Motor neuron (in vitro differentiated cells): ENCODE measurements at regions not wholly inside any gene's neighbourhood (a gene's known extent, or its start where the extent isn't known, plus 50 kb on each side); places are given as distances from the start of the nearest gene placed in this dataset.
A peak's percentile ranks its signal among the peaks of the same experiment; 100 is the strongest.

ENCODE experiments used
- ATAC-seq, 8 experiments: fragments of 200-7000 bp; cut with Tn5 transposase; replicated peaks in 6 of 8; 2 replicates each; pipeline ENCODE4 v1.8.0; 2021; ENCODE audit warnings: mild to moderate bottlenecking in 8 of 8, moderate library complexity in 8 of 8
- H3K27ac ChIP-seq, 2 donors: fragments of 250-450 bp; sonication (Bioruptor Pico); 2 replicates each; pipeline ENCODE4 v1.9.0; 2021; ENCODE audit warnings: antibody characterized with exemption in 2 of 2, mild to moderate bottlenecking in 2 of 2, moderate library complexity in 1 of 2
- H3K4me1 ChIP-seq, 2 donors: fragments of 250-450 bp; sonication (Bioruptor Pico); replicated peaks in 1 of 2; 2 replicates each; pipeline ENCODE4 v1.6.1; 2021; ENCODE audit warnings: antibody characterized with exemption in 2 of 2, mild to moderate bottlenecking in 2 of 2, moderate library complexity in 1 of 2
- H3K4me3 ChIP-seq, 5 donors: fragments of 250-450 bp; sonication (Bioruptor Pico); 2 replicates each; pipeline ENCODE4 v1.9.0; 2021; ENCODE audit warnings: antibody characterized with exemption in 5 of 5, mild to moderate bottlenecking in 5 of 5, moderate library complexity in 4 of 5
- WGBS, 10 experiments: fragments of 450-650 bp; shearing (Covaris generic); methylation state at CpG; one replicate each; pipeline ENCODE4 v1.0.0; 2022; 5-methylcytosine and 5-hydroxymethylcytosine counted together
- in situ Hi-C, 9 experiments: fragments of 400-800 bp; cut with MboI; loops; one replicate each; pipeline ENCODE4 v1.15.0; 2021; ENCODE audit warnings: low sequenced_read_pairs in 9 of 9, low pct_unique_long_range_greater_than_20kb in 2 of 9; ENCODE audit not compliant: unreplicated experiment in 9 of 9

DNA sequence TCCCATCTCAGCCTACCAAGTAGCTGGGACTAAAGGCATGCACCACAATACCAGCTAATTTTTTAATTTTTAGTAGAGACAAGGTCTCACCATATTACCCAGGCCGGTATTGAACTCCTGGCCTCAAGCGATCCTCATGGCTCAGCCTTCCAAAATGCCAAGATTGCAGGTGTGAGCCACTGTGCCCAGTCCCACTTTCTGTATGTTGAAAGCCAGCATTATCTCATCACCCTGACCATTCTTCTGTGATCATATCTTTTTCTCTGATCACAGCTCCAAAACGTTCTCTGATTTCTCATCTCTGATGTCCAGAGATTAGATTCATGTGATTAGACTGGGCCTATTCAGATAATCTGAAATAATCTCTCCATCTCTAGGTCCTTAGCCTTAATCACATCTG is 337.7 kb downstream of the TPBG start:
- Histone ChIP-seq H3K27ac (no peak overlapping the region), H3K4me1 (peaks cover 0 to 8% of the 10 kb centered on the region in 2 donors), H3K4me3 (no peak overlapping the region)
- WGBS, 10 experiments: 20 to 96% (median 60%) methylated on average over 1 to 3 of the region's 3 CpGs; no CpG with 5 or more reads in 5 of the 10 experiments
- no peak for ATAC-seq
- in situ Hi-C loops: loop anchor here in 1 of 9 experiments (25.0 kb wide), 1 partner anchor 439 kb away; no protein-coding TSS in a partner anchor

DNA sequence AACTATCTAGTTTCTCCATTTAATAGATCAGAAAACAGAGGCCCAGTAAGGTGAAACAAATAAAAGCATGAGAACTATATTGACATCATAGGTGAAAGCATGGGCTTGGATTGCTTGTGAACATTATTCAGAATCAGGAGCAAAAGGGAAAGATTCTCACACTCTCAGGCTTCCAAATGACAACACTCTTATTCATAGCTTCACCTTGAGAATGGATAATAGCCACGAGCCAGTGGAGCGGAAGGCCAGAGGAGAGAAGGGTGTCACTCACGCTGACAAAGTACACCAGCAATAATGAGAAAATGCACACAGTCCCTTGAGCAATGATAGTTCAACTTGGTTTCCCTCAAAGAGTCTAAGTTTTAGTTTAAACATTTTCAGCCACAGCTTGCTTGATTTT is 339.0 kb downstream of the TPBG start:
- in situ Hi-C loops: loop anchor here in 1 of 9 experiments (25.0 kb wide), 1 partner anchor 440 kb away; no protein-coding TSS in a partner anchor
- H3K4me1 ChIP-seq: peaks cover 0 to 8% of the 10 kb centered on the region in 2 donors
- no peak overlapping the region for H3K27ac ChIP-seq
- no peak overlapping the region for H3K4me3 ChIP-seq
- WGBS, 10 experiments: 24 to 93% (median 76%) methylated on average over 2 to 3 of the region's 3 CpGs; no CpG with 5 or more reads in 2 of the 10 experiments
- ATAC-seq: no peak

- no peak overlapping the region for H3K4me3 ChIP-seq
- WGBS, 10 experiments: 7 to 81% (median 33%) methylated on average over 1 to 4 of the region's 4 CpGs; no CpG with 5 or more reads in 2 of the 10 experiments
- ATAC-seq: peak in 5 of 8 experiments; percentile 41 to 70 (median 52)
- in situ Hi-C loops: loop anchor here in 1 of 9 experiments (25.0 kb wide), 1 partner anchor 441 kb away; no protein-coding TSS in a partner anchor
- no peak overlapping the region for H3K27ac ChIP-seq
- peaks cover 0 to 8% of the 10 kb centered on the region in 2 donors for H3K4me1 ChIP-seq
Measured at GRCh38 chr6:82703230-82703629, 339.6 kb downstream of the TPBG start.

DNA sequence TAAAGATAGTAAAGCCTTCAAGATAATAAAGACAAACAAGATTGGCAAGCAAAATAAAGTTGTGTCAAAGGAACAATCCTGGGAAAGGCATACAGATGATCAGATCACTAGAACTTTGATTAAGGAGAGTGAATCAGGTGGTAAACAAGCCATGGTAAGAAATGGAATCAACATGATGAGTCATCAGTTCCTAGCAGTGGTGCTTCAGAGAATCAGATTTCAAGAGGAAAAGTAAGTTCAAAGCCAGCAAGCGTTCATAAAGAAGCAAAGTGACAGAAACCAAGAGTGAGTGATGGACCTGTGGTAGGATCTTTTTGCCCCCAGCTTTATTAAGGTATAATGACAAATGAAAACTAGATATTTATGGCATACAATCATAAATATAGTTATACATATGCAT is 340.4 kb downstream of the TPBG start:
- Histone ChIP-seq H3K27ac (no peak overlapping the region), H3K4me1 (peaks cover 0 to 8% of the 10 kb centered on the region in 2 donors), H3K4me3 (no peak overlapping the region)
- in situ Hi-C loops: loop anchor here in 1 of 9 experiments (25.0 kb wide), 1 partner anchor 442 kb away; no protein-coding TSS in a partner anchor
- ATAC-seq: peak in 2 of 8 experiments; percentile 46 to 86
- WGBS, 10 experiments: 0 to 100% (median 56%) methylated on average over 1 of the region's 1 CpG; no CpG with 5 or more reads in 1 of the 10 experiments

GRCh38 chr6:82705579-82705978 is 342.0 kb downstream of the TPBG start:
- peaks cover 0 to 8% of the 10 kb centered on the region in 2 donors for H3K4me1 ChIP-seq
- in situ Hi-C loops: loop anchor here in 1 of 9 experiments (25.0 kb wide), 1 partner anchor 443 kb away; no protein-coding TSS in a partner anchor
- H3K4me3 ChIP-seq: no peak overlapping the region
- 0 to 96% (median 43%) methylated on average over 1 to 2 of the region's 3 CpGs; no CpG with 5 or more reads in 6 of the 10 experiments for WGBS, 10 experiments
- H3K27ac ChIP-seq: no peak overlapping the region
- ATAC-seq: no peak

GRCh38 chr6:82711105-82711827 is 347.6 kb downstream of the TPBG start:
- WGBS, 10 experiments: 6 to 95% (median 56%) methylated on average over 1 to 6 of the region's 7 CpGs
- in situ Hi-C loops: loop anchor here in 1 of 9 experiments (25.0 kb wide), 1 partner anchor 449 kb away; no protein-coding TSS in a partner anchor
- Histone ChIP-seq H3K27ac (no peak overlapping the region), H3K4me1 (peaks cover 0 to 6% of the 10 kb centered on the region in 2 donors), H3K4me3 (no peak overlapping the region)
- ATAC-seq: peak in 3 of 8 experiments; percentile 19 to 60 (median 45)

DNA sequence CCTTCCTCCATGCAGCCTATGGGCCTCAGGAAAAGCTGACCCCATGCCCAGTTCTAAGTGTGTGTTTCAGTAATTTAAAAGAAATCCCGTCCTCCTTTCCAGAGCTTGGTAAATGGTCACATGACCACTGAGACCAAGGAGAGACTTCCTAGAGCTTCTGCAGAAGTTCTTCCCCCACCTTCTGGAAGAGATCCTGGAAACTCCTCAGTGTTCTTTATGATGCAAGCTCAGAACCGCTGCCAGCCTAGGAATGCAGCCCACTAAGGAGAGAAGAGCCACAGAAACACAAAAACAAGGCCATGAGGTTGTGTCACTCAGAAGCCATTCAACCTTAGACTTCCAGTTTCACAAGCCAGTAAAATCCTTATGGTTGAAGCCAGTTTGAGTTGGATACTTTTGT is 348.4 kb downstream of the TPBG start:
- no peak overlapping the region for H3K27ac ChIP-seq
- ATAC-seq: no peak
- peaks cover 0 to 6% of the 10 kb centered on the region in 2 donors for H3K4me1 ChIP-seq
- WGBS, 10 experiments: 0 to 75% (median 58%) methylated on average over 1 to 2 of the region's 2 CpGs; no CpG with 5 or more reads in 1 of the 10 experiments
- no peak overlapping the region for H3K4me3 ChIP-seq
- in situ Hi-C loops: loop anchor here in 1 of 9 experiments (25.0 kb wide), 1 partner anchor 450 kb away; no protein-coding TSS in a partner anchor

DNA sequence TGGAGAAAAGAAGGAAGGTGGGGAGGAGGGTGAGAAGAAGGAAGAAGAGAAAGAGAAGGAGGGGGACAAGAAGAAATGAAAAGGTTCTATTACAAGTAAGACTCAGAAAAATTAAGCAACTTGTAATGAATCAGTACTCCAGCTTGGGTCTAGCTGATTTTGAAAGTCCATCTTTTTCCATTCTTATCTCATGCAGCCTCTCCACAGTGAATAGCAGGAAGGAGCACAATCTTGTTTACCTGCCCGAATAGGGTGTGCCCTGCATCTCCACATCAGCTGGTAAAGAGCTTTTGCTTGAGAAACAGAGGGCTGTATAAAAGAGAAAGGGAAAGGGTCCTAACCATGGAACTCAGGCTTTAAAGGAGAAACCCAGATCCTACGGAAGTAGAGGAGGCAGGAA is 348.8 kb downstream of the TPBG start:
- in situ Hi-C loops: loop anchor here in 1 of 9 experiments (25.0 kb wide), 1 partner anchor 450 kb away; no protein-coding TSS in a partner anchor
- Histone ChIP-seq H3K4me3 (no peak overlapping the region), H3K27ac (no peak overlapping the region), H3K4me1 (peaks cover 0 to 6% of the 10 kb centered on the region in 2 donors)
- no peak for ATAC-seq
- 29 to 100% (median 85%) methylated on average over 1 to 2 of the region's 2 CpGs; no CpG with 5 or more reads in 2 of the 10 experiments for WGBS, 10 experiments

DNA sequence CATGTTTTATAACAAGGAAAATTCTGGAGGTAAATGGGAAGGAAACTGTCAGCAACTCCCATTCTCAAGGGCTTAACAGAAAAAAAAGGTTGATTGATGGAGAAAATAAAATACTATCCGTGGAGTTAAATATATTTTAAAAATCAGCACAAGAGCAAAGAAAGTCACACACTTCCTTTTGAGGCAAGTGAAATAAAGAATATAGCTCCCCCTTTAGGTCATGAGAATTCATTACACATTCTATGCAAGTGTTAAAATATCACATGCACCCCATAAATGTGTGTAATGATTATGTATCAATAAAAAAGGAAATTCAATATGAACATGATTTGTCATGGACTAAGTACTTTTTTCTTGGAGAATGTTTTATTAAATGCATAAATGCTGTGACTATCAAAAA is 349.2 kb downstream of the TPBG start:
- H3K4me1 ChIP-seq: peaks cover 0 to 6% of the 10 kb centered on the region in 2 donors
- no peak overlapping the region for H3K4me3 ChIP-seq
- WGBS, 10 experiments: 0 to 100% (median 72%) methylated on average over 1 of the region's 1 CpG
- in situ Hi-C loops: loop anchor here in 1 of 9 experiments (25.0 kb wide), 1 partner anchor 451 kb away; no protein-coding TSS in a partner anchor
- H3K27ac ChIP-seq: no peak overlapping the region
- ATAC-seq: no peak

DNA sequence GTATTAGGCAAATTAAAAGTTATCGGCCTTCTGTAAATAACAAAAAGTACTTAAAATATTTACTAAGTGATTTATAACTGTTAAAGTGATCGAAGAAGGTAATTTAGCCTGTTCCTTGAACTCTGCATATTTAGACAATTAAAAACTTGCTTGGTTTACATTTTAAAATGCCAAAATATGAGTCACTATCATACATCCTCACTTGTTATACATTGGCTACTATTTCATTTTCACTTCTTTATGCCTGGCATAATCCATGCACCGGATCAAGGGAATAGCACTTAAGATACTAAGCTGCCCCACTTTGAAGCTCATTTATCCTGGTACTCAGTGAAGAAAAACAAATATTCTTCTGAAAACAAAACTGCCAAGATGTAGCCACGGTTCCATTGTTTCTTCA is 344.6 kb downstream of the UBE3D start:
- Histone ChIP-seq H3K4me1 (peaks cover 0 to 6% of the 10 kb centered on the region in 2 donors), H3K4me3 (no peak overlapping the region), H3K27ac (no peak overlapping the region)
- ATAC-seq: no peak
- WGBS, 10 experiments: 27 to 90% (median 76%) methylated on average over 2 to 4 of the region's 4 CpGs
- in situ Hi-C loops: loop anchor here in 1 of 9 experiments (25.0 kb wide), 1 partner anchor 459 kb away; no protein-coding TSS in a partner anchor

DNA sequence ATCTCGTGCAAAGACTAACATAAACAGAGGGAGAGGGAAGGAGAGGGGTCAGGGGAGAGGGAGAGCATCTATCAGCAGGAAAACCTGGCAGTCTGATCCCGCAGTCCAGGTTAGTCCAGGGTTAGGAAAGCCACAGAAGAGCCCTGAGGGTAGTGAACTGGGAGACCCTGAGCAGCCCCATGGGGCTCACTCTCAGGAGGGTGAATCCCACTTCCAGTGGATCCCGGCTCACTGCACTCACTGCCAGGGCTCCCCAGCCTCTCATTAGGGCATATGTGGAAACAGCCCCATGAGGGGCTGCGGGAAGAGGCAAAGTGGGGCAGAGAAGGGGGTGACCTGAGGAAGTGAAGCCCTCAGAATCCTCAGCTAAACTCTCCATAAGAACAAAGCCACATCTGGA is 329.9 kb downstream of the UBE3D start:
- H3K27ac ChIP-seq: no peak overlapping the region
- H3K4me1 ChIP-seq: peaks cover 8 to 12% of the 10 kb centered on the region in 2 donors
- WGBS, 10 experiments: 33 to 100% (median 67%) methylated on average over 1 to 3 of the region's 4 CpGs; no CpG with 5 or more reads in 3 of the 10 experiments
- ATAC-seq: no peak
- no peak overlapping the region for H3K4me3 ChIP-seq
- in situ Hi-C loops: no loop called here

DNA sequence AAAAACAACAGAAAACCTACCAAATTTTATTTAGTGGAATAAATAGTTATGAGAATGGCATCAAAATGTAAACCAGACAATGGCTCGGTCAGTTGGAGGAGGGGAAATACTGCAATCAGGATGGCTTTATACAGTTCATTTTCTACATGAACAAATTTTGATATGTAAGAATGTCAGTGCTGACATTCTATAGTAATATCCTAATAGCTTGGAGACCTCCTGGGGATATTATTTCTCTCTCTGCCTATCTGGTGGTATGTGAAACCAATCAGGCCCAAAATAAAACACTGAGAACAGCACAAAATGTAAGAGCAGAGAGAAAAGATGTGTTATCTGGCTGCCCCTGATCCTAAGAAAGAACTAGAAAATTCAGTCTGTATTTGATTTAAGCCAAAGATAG is 327.7 kb downstream of the UBE3D start:
- in situ Hi-C loops: no loop called here
- H3K4me3 ChIP-seq: no peak overlapping the region
- peaks cover 12 to 13% of the 10 kb centered on the region in 2 donors for H3K4me1 ChIP-seq
- ATAC-seq: no peak
- H3K27ac ChIP-seq: no peak overlapping the region
- WGBS, 10 experiments: 80 to 100% (median 100%) methylated on average over 1 of the region's 1 CpG; no CpG with 5 or more reads in 4 of the 10 experiments

GRCh38 chr6:82738773-82739172 is 326.9 kb downstream of the UBE3D start:
- in situ Hi-C loops: no loop called here
- ATAC-seq: no peak
- WGBS, 10 experiments: 0 to 60% (median 0%) methylated on average over 1 of the region's 1 CpG; no CpG with 5 or more reads in 3 of the 10 experiments
- H3K4me3 ChIP-seq: no peak overlapping the region
- no peak overlapping the region for H3K27ac ChIP-seq
- H3K4me1 ChIP-seq: peaks cover 12 to 13% of the 10 kb centered on the region in 2 donors
